Loucy (cell line): ENCODE measurements at regions not wholly inside any gene's neighbourhood (a gene's known extent, or its start where the extent isn't known, plus 50 kb on each side); places are given as distances from the start of the nearest gene placed in this dataset.
"Not testable (repeated sequence)": the region's sequence is repeated elsewhere in the genome, so short reads cannot be mapped to it uniquely, and the experiment has no call there.

ENCODE experiments used
- H2AFZ ChIP-seq: fragments of 200-600 bp; sonication (generic); 2 replicates; pipeline ENCODE4 v1.6.0; 2016; ENCODE audit warnings: antibody characterized with exemption, mild to moderate bottlenecking, low read length, moderate library complexity
- H3F3A ChIP-seq: fragments of 200-600 bp; 2 replicates; pipeline ENCODE4 v1.6.0; 2016; ENCODE audit warnings: antibody characterized with exemption, low read depth, mild to moderate bottlenecking
- H3K27me3 ChIP-seq: fragments of 200-600 bp; sonication (generic); 2 replicates; pipeline ENCODE4 v1.6.1; 2014; ENCODE audit warnings: low read length, mild to moderate bottlenecking; ENCODE audit not compliant: insufficient read depth, poor library complexity, severe bottlenecking
- H3K36me3 ChIP-seq: fragments of 200-600 bp; sonication (generic); 2 replicates; pipeline ENCODE4 v1.6.1; 2016; ENCODE audit warnings: low read length; ENCODE audit not compliant: insufficient read depth
- H3K4me1 ChIP-seq: fragments of 200-600 bp; sonication (generic); 2 replicates; pipeline ENCODE4 v1.5.1; 2014; ENCODE audit warnings: low read length, mild to moderate bottlenecking; ENCODE audit not compliant: insufficient read depth, poor library complexity, severe bottlenecking
- H3K4me2 ChIP-seq: fragments of 200-600 bp; sonication (generic); 2 replicates; pipeline ENCODE4 v1.6.0; 2014; ENCODE audit warnings: antibody characterized with exemption, low read length, low read depth, mild to moderate bottlenecking; ENCODE audit not compliant: poor library complexity, severe bottlenecking
- H3K4me3 ChIP-seq: fragments of 200-600 bp; sonication (generic); 2 replicates; pipeline ENCODE4 v1.5.1; 2014; ENCODE audit warnings: low read length, mild to moderate bottlenecking, mixed read lengths; ENCODE audit not compliant: poor library complexity, severe bottlenecking
- H3K79me2 ChIP-seq: fragments of 200-600 bp; sonication (generic); 2 replicates; pipeline ENCODE4 v1.6.1; 2014; ENCODE audit warnings: low read length; ENCODE audit not compliant: insufficient read depth
- H3K9ac ChIP-seq: fragments of 200-600 bp; sonication (generic); 2 replicates; pipeline ENCODE4 v1.6.0; 2014; ENCODE audit warnings: mild to moderate bottlenecking, low read depth, low read length, moderate library complexity; ENCODE audit not compliant: poor library complexity, severe bottlenecking
- H3K9me2 ChIP-seq: fragments of 200-600 bp; sonication (generic); replicated peaks from 2 replicates; pipeline ENCODE4 v1.6.1; 2016; ENCODE audit warnings: low read depth, low read length, mixed read lengths
- H3K9me3 ChIP-seq: fragments of 200-600 bp; sonication (generic); 2 replicates; pipeline ENCODE4 v1.6.1; 2014; ENCODE audit warnings: mild to moderate bottlenecking, antibody characterized with exemption, low read length, low read depth; ENCODE audit not compliant: insufficient read depth
- H4K20me1 ChIP-seq: fragments of 200-600 bp; sonication (generic); 2 replicates; pipeline ENCODE4 v1.6.0; 2014; ENCODE audit warnings: antibody characterized with exemption, low read length, mild to moderate bottlenecking; ENCODE audit not compliant: insufficient read depth, poor library complexity, severe bottlenecking
- EZH2phosphoT487 ChIP-seq: fragments of 200-600 bp; IDR thresholded peaks from 2 replicates; pipeline ENCODE4 v1.6.1; 2018; ENCODE audit warnings: antibody characterized with exemption, mild to moderate bottlenecking, moderate library complexity, borderline replicate concordance
- TF ChIP-seq, protein P1 (sequence below): fragments of 200-600 bp; sonication (generic); conservative IDR thresholded peaks from 2 replicates; pipeline ENCODE4 v1.5.1; 2014; ENCODE audit warnings: mild to moderate bottlenecking, antibody characterized with exemption, low read length

- Histone ChIP-seq H3K9me2 (no peaks in the 10 kb centered on the region), H3K9ac (no peak overlapping the region), H4K20me1 (no peaks in the 10 kb centered on the region), H3K4me3 (no peak overlapping the region), H3K27me3 (no peaks in the 10 kb centered on the region), H3F3A (no peaks in the 10 kb centered on the region), H3K4me2 (no peak overlapping the region), H3K36me3 (no peaks in the 10 kb centered on the region), H3K4me1 (no peaks in the 10 kb centered on the region), H3K9me3 (no peaks in the 10 kb centered on the region), H2AFZ (no peak overlapping the region), H3K79me2 (no peaks in the 10 kb centered on the region)
- TF ChIP-seq, protein P1, sequence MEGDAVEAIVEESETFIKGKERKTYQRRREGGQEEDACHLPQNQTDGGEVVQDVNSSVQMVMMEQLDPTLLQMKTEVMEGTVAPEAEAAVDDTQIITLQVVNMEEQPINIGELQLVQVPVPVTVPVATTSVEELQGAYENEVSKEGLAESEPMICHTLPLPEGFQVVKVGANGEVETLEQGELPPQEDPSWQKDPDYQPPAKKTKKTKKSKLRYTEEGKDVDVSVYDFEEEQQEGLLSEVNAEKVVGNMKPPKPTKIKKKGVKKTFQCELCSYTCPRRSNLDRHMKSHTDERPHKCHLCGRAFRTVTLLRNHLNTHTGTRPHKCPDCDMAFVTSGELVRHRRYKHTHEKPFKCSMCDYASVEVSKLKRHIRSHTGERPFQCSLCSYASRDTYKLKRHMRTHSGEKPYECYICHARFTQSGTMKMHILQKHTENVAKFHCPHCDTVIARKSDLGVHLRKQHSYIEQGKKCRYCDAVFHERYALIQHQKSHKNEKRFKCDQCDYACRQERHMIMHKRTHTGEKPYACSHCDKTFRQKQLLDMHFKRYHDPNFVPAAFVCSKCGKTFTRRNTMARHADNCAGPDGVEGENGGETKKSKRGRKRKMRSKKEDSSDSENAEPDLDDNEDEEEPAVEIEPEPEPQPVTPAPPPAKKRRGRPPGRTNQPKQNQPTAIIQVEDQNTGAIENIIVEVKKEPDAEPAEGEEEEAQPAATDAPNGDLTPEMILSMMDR = no peak
- TF ChIP-seq EZH2phosphoT487 = no peak
Observed at GRCh38 chr5:29131285-29131684, 2062.2 kb upstream of the CDH6 start.

DNA sequence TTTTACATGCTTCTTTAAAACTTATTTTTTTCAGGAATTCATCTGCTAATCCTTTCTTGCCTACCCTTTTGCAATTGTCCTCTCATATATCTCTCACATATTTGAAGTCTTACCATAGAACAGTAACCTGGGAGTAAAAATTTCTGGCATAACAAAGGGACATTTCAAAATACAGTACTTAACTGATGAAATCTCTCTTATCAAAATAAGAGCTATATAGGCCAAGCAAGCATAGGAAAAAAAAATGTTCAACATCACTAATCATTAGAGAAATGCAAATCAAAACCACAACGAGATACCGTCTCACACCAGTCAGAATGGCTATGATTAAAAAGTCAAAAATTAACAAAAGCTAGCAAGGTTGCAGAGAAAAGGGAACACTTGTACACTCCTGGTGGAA is 2062.7 kb upstream of the CDH6 start:
- TF ChIP-seq, protein P1 = no peak
- no peak for TF ChIP-seq EZH2phosphoT487
- H4K20me1 ChIP-seq = no peaks in the 10 kb centered on the region
- H3K79me2 ChIP-seq = no peaks in the 10 kb centered on the region
- H3K27me3 ChIP-seq = no peaks in the 10 kb centered on the region
- no peaks in the 10 kb centered on the region for H3F3A ChIP-seq
- H3K4me3 ChIP-seq = no peak overlapping the region
- no peaks in the 10 kb centered on the region for H3K9me3 ChIP-seq
- no peaks in the 10 kb centered on the region for H3K4me1 ChIP-seq
- H2AFZ ChIP-seq = no peak overlapping the region
- no peaks in the 10 kb centered on the region for H3K9me2 ChIP-seq
- no peak overlapping the region for H3K4me2 ChIP-seq
- H3K9ac ChIP-seq = no peak overlapping the region
- no peaks in the 10 kb centered on the region for H3K36me3 ChIP-seq

DNA sequence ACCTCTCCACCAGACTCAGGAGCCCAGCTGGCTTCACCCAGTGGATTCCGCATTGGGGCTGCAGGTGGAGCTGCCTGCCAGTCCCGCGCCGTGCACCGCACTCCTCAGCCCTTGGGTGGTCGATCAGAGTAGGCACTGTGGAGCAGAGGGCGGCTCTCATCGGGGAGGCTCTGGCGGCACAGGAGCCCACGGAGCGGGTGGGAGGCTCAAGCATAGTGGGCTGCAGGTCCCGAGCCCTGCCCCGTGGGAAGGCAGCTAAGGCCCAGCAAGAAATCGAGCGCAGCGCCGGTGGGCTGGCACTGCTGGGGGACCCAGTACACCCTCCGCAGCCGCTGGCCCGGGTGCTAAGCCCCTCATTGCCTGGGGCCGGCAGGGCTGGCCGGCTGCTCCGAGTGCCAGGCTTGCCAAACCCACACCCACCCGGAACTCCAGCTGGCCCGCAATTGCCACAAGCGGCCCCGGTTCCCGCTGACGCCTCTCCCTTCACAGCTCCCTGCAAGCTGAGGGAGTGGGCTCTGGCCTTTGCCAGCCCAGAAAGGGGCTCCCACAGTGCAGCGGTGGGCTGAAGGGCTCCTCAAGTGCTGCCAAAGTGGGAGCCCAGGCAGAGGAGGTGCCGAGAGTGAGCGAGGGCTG is 2065.8 kb upstream of the CDH6 start:
- H3F3A ChIP-seq, H3K36me3 ChIP-seq, H3K27me3 ChIP-seq, H3K79me2 ChIP-seq, H3K4me2 ChIP-seq, H3K4me3 ChIP-seq, H4K20me1 ChIP-seq, H2AFZ ChIP-seq, H3K9ac ChIP-seq, H3K4me1 ChIP-seq, H3K9me2 ChIP-seq, H3K9me3 ChIP-seq: not testable (repeated sequence)

DNA sequence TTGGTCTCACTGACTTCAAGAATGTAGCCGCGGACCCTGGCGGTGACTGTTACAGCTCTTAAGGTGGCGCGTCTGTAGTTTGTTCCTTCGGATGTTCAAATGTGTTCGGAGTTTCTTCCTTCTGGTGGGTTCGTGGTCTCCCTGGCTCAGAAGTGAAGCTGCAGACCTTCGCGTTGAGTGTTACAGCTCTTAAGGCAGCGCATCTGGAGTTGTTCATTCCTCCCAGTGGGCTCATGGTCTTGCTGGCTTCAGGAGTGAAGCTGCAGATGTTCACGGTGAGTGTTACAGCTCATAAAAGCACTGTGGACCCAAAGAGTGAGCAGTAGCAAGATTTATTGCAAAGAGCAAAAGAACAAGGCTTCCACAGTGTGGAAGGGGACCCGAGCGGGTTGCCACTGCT is 2067.0 kb upstream of the CDH6 start:
- not testable (repeated sequence) for H3K27me3 ChIP-seq, H3K4me1 ChIP-seq, H3K9ac ChIP-seq, H3K9me3 ChIP-seq, H3K9me2 ChIP-seq, H2AFZ ChIP-seq, H3K4me2 ChIP-seq, H3K4me3 ChIP-seq, H3K36me3 ChIP-seq, H3F3A ChIP-seq, H3K79me2 ChIP-seq, H4K20me1 ChIP-seq
